HG02588 (cell line): ENCODE measurements at regions not wholly inside any gene's neighbourhood (a gene's known extent, or its start where the extent isn't known, plus 50 kb on each side); places are given as distances from the start of the nearest gene placed in this dataset.

ENCODE experiments used
- ATAC-seq: cut with Tn5 transposase; IDR thresholded peaks from one replicate; pipeline ENCODE4 v1.9.1; 2021; ENCODE audit warnings: mild to moderate bottlenecking, moderate library complexity; ENCODE audit not compliant: unreplicated experiment

- no peak for ATAC-seq
These were observed 753.2 kb downstream of the TLR4 start for GRCh38 chr9:118457171-118458000.

DNA sequence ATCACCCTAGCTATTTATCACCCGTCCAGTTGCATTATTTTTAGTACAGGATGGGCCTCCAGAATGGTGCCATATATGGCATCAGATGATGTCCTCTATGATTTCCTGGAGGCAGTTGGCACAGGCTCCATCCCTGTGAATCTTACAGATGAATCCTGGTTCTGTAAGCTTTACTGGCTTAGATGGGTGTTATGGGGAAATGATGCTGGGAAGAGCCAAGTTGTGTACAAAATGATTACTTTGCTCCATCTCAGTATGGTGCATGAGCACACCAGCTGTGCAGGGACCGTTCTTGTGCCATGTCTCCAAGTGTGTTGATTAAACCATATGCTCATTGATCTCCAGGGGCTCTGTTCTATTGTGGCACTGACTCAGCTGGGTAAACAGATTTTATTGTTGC is 755.7 kb downstream of the TLR4 start:
- no peak for ATAC-seq

DNA sequence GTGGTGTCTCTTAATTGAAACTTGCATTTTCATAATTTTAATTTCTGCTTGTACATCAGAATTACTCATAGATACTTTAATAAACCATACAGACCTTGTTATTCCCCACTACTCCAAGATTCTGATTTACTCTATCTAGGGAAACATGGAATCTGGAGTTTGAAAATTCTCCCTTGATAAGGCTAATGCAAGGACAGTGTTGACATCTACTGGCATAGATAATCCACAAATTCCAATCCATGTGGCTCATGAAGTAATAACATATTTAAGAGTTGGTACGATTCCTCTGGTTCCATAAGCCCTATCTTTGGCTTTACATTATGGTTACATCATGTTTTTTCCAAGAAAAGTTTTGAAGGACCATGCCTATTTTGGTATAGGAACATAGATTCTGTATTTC is 759.2 kb downstream of the TLR4 start:
- no peak for ATAC-seq

- ATAC-seq = no peak
These were observed 769.3 kb downstream of the TLR4 start for GRCh38 chr9:118473521-118473920.

- ATAC-seq = no peak
These were observed 774.5 kb downstream of the TLR4 start for GRCh38 chr9:118478752-118479151.

GRCh38 chr9:118482306-118482705 is 778.1 kb downstream of the TLR4 start:
- ATAC-seq = no peak

DNA sequence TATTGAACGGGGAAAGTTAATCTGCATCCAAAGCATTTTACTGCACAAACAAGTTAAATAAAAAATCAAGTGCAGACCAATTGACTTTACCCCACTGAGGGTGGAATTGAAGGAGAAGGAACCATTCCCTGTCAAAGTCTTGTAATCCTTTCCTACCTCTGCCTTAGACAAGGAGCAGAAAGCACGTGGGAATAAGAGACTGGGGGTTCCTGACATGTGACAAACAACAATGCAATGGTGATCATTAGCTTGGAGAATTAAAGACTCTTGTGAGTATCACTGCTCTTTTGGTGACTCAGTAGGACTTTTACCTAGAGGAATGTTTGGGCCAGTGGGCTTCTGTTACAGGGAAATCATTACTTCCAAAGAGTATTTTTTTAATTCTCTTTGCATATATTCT is 779.5 kb downstream of the TLR4 start:
- ATAC-seq = no peak

DNA sequence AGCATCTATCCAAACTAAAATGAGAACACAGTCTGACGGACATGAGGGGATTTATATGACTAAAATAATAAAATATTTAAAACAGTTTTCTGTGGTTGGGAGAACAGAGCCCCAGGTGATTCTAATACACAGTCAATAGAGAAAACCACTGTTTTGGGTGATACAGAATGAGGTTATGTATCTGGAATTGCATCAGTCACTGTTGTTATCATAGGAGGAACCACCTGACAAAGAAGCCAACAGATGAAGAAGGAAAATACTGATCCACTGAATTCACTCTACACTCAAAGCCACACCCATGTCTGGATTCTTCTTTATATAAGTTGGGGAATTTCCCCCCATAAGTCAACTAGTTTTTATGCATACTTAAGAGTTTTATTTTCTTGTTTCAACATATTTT is 799.0 kb downstream of the TLR4 start:
- ATAC-seq = no peak

GRCh38 chr9:118510711-118511110 is 806.5 kb downstream of the TLR4 start:
- no peak for ATAC-seq

DNA sequence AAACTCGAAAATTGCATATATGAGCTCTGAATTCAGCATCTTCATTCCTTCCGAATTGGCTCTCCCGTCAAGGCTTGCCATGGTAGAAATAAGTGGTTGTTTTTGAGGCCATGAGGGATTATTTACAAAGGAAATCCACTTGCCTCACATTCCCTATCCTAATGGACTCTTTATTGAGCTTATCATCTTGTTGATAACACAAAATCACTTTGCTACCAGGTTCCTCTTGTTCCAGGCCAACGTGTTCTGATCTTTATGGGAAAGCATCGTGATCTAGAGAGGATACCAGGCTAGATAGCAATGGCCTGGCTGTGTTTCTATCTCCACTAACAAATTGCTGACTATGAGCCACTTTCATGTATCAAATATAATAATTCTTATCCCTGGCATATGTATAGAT is 811.7 kb downstream of the TLR4 start:
- no peak for ATAC-seq

- no peak for ATAC-seq
These were observed 817.1 kb downstream of the TLR4 start for GRCh38 chr9:118521261-118521660.

GRCh38 chr9:118522093-118523028 is 818.2 kb downstream of the TLR4 start:
- ATAC-seq = peak; percentile 92

DNA sequence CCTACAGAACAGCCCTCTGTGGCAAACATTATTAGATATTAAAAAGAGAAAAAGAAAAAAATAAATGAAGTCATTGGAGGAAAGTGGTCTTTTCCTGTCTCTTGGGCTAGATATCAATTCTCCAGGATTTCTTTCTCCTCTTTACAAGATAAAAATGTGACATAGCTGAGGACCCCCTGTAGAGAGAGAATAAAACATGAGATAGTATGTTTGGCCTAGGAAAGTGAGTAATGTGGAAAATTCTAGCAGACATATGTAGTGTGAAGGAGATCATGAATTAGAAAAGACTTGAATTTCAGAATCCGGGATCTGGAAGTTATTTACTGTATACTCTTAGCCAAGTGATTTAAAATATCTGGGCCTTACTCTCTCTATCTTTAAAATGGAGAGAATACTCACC is 823.1 kb downstream of the TLR4 start:
- ATAC-seq = no peak

GRCh38 chr9:118529210-118529609 is 825.0 kb downstream of the TLR4 start:
- ATAC-seq = no peak

DNA sequence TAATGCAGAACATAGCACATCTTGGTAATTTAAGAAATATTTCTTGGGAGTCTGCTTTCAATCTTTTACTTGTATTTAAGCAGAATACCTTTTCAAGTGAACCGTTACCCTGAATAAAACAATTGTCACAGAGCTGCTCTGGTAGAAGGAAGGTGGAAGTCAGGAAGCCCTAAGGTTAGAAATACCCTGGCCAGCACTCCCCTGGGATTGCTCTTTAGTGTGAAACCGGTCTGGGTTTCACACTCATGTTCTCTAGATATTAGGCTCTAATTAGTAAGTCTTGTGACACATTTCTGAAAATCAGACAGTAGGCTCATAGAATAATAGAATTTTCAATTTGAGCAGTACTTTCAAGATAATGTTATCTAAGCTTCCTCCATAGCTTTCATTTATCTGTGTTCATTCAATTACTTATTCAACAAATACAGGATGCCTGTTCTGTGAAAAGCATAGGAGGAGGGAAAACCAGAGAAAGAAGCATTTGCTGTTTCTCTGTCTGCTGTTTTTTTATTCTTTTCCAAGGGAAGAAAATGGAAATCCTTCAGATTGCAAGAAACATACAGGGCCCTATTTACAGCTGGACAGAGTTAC is 825.5 kb downstream of the TLR4 start:
- ATAC-seq = peak; percentile 76

GRCh38 chr9:118532592-118532991 is 828.4 kb downstream of the TLR4 start:
- ATAC-seq = no peak

GRCh38 chr9:118533101-118533500 is 828.9 kb downstream of the TLR4 start:
- no peak for ATAC-seq

DNA sequence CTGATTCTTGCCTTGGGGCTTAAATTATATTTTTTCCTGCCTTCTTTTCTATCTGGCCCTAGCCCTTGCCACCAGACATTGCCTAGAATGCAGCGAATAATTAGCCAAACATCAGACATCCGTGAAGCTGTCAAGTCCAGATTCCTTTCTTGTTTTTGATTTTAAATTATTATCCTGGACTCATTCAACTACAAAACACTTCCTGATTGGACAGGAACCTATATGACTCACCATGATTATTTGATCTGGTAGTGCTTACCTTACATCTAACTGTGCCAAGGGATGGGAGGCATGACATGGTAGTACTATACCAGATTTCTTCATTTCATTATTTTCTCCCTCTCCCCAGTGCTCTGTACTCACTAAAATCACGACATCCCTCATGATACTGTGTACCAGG is 829.6 kb downstream of the TLR4 start:
- no peak for ATAC-seq

DNA sequence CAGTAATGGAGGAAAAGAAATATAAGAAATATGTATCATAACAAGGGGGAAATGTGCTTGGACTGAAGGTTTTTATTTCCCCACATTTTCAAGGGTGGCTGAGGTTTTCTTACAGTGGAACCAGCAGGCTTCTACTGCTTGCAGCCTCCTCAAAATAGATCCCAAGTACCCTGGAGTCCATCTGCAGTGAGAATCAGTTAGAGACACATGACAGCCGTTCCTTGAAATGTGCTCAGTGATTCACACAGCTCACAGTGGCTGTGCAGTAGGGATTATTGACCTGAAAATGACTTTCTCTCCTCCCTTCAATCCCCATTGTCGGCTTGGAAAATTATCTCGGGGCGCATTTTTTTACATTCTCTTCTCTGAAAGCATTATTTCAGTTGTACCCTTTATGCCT is 832.0 kb downstream of the TLR4 start:
- no peak for ATAC-seq

DNA sequence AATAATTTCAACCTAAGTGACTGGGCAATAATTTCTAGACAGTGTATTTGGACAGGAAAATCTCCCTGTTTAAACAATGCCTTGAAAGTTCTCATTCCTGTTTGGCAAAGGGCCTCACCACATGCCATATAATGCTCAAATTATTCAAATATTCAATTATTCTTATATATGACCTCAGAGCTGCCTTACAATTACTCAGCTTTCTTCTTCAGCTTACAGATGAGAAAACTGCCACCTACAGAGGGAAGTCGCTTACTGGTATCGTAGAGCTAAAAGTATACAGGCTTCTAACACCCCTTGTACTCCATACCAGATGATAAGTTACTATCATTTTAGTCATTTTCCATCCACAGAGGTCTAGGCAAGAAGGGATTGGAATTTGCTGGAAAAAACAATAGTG is 830.3 kb downstream of the BRINP1 start:
- ATAC-seq = no peak

- ATAC-seq = no peak
These were observed 815.8 kb downstream of the BRINP1 start for GRCh38 chr9:118553465-118553864.

- ATAC-seq = no peak
These were observed 814.2 kb downstream of the BRINP1 start for GRCh38 chr9:118554987-118555386.
